MV-4-11 (cell line): ENCODE measurements at regions not wholly inside any gene's neighbourhood (a gene's known extent, or its start where the extent isn't known, plus 50 kb on each side); places are given as distances from the start of the nearest gene placed in this dataset.
A peak's percentile ranks its signal among the peaks of the same experiment; 100 is the strongest.
"Not testable (repeated sequence)": the region's sequence is repeated elsewhere in the genome, so short reads cannot be mapped to it uniquely, and the experiment has no call there.

Source experiments
- DNase-seq: peaks from one replicate; lab custom pipeline; 2025; lab: John Stamatoyannopoulos, UW

DNA sequence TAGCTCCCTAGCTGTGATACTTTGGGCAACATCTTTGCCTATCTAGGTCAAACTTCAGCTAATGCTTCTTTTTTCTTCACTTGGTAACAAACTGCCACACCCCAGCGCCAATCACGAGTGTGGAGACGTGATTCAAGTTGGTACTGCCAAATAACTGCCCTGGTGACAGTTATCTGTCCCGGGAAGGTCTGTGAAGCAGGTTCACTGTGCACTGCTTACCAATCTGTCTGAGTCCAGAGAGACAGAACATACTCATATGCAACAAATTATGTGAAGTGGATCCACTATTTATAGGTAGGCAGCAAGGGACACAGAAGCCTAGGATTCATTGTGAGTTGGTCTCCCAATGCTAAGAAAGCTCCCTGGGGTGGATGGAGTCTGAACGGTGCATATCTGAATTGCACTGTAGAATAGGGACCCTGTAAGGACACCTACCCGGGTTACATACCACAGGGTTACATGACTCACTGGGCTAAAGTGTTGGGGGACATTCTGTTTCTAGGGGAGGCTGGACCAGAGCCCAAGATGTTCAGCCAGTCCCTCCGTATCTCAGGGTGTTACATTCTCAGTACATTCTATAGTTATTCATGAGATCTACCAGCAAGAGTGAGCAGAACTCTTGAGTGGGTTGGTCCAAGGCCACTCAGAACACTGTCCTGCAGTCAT is 95.4 kb upstream of the STC2 start:
- no peak for DNase-seq

DNA sequence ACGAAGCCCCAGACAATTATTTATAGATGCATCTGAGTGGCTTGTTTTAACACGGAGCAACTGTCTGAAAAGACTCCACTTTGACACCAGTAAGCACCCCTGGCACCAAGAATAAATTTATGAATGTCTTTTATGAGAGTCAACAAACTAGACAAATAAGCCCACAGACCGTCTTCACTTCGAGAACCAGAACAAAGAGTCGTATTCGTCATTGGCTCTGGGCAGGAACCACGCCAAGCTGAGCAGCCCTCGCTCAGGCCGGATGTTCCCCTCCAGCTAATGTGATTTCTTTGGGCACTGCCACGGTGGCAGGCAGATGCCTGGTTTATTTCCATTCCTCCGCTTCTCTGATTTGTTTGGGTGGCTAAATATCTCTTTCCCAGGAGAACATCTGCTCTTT is 91.9 kb upstream of the STC2 start:
- DNase-seq, result no peak

DNA sequence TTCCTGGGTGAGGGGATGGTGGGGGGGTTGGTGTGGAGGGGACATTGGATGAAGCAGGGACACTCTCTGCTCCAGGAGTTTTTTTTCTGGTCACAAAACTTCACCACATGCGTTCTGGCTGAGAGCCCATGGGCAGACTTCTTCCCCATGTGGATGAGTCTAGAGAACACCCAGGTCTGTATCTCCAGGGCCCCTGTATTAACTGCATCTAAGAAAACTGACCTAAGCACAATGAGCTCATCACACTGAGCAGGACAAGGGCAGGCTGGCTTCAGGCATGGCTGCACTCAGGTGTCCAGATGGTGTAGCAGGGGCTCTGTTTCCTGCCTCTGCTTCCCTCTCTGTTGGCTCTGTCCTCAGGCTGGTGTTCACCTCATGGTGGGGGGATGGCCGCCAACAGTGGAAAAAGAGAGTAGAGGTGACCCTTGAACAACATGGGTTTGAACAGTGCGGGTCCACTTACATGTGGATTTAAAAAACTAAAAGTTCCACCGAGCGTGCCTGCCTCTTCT is 85.3 kb upstream of the STC2 start:
- no peak for DNase-seq

DNA sequence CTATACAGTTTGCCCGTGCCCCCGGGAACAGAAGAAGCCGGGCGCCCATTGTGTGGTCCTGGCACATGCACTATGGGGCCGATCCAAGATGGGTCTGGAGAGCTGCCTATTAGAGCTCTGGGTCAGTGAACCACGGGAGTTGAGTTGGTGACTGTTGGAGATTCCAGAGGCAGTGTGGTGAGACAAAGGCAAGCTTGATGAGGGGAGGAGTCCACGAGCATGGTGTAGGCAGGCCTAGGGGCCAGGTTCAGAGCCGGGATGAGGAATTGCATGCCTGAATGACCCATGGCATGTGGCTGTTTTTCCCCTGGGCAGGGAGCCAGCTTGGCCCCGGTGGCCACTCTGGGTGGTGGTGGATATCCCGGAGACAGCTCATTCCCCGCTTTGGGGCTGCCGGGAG is 84.4 kb upstream of the STC2 start:
- no peak for DNase-seq

- DNase-seq, result no peak
These were observed 83.8 kb upstream of the STC2 start for GRCh38 chr5:173411791-173412555.

DNA sequence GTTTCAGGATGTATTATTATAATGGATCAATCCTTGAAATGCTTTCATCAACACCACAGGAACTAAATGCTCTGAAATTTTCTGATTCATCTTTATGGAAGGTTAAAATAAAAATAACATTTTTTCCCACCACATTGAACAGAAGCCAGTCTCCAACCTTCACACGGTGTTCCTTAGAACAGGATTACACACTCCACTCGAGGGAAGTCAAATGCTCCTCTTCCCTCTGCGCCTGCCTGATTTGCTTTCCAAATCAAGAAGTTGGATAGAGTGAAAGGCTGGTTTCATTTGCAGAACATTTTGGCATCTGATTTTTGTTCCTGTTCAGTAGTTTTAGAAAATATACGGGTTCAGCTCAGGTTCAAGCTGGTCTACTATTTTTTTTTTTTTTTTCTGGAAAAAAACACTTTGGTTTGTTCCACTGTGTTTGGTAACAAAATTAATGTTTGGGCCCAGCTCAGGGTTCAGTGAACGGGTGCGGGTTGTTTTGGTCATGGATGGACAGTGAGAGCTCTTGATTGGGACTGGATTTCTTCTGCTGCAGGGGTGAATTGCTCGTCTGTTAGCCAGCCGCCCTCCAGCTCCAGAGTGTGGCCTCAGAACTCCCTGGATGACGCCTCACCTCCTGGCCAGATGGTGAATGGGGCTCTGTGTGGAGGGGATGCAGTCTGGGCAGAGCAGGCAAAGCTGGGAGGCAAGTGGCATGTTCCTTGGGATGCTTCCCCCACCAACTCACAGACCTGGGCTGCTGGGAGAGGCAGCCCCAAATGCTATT is 82.4 kb upstream of the STC2 start:
- DNase-seq, result no peak

DNA sequence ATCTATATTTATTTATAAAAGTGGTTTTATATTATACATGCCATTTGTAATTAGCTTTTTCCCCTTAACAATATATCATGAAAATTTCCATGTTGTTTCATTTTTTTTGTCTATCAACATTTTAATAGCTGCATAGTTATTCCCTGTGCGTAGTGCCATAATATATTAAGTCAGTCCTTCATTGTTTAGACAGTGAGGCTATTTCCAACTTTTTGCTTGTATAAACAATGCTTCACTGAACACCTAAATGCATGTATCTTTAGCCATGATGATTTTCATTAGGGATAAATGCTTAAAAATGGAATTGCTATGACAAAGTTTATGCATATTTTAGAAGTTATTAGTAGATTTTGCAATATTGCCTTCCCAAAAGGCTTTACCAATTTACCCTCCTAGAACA is 80.7 kb upstream of the STC2 start:
- DNase-seq, result no peak

- no peak for DNase-seq
These were observed 71.6 kb upstream of the STC2 start for GRCh38 chr5:173399851-173400250.

DNA sequence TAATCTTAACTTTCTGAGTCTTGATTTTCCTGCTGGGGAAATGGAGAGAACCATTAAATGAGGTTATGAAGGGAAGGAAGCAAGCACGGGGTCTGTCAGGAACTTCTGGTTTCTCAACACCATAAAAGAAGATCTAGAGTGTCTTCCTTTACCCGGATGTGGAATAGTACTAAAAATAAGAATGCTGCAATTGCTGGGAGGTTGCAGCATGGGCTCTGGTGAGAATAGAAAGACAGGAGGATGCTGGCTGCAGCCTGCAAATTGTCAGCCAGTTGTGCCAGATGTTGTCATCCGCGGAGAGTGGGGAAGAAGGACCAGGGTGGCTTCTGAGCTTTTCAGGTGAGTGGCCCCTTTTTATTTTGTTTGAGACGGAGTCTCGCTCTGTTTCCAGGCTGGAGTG is 69.3 kb upstream of the STC2 start:
- DNase-seq, result peak; percentile 87

DNA sequence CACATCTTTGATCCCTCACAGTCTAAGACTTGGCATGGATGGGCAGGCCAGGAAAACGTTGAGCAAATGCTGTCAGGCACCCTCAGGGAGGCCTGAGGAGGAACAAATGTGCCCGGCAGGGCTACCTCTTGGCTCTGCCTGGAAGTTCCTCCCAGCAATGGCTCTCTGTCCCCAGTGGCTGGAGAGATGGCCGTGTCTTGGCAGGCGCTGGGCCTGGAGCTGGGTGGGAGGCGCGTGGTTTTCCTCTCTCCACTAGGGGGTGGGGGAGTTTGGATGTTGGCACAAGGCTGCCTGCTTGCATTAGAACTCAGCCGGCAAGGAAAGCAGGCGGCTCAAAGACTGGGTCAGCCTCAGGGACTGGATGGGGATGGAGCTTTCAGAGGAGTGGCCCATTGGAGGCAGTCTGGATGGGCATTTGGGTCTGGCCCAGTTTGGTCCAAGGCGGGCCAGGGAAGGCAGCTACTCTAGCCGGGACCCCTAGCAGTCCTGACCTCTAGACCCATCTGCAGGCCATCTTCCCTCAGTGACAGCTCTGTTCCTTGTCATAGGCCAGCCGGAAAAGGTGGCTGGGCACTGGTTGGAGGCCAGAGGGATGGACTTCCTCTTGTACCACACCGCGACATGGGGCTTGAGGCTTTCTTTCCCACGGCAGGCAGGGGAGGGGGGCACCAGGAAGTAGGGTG is 68.2 kb upstream of the STC2 start:
- DNase-seq, result no peak

GRCh38 chr5:173395933-173396308 is 67.7 kb upstream of the STC2 start:
- DNase-seq, result no peak

GRCh38 chr5:173395257-173395932 is 67.2 kb upstream of the STC2 start:
- DNase-seq, result no peak

DNA sequence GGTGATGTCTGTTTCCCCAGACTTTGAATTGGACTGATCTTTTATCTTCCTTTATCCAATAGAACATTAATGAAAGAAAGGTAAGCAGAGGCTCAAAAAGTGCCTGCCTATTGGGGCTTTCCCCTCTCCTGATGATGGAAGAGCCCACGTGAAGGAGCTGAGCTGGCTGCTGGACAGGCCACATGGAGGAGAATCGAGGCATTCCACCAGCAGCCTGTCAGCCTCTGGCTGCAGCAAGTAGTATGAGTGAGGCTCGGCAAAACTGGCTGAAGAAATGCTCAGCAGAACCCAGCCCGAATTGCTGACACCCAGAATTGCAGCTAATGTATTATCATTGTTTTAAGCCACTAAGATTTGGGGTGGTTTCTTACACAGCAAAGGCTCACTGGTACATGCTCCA is 66.5 kb upstream of the STC2 start:
- DNase-seq, result no peak

DNA sequence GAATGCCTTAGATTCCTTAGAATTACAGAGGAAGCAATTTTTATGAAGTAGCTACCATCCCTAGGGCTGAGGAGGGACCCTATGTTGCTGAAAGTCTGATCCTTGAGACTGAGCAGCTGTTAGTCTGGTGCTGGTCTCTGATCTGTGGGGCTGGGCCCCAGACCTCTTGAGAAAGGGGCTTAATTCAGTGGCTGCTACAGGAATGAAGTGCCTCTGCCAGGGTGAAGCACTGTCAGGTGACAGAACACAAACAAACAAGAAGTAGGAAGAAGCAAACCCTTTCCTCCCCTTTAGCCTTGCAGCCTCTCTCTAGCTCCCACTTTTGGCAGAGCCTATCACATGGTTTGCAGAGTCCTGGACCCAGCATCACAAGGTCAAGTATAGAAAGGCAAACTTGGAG is 64.0 kb upstream of the STC2 start:
- DNase-seq, result no peak

DNA sequence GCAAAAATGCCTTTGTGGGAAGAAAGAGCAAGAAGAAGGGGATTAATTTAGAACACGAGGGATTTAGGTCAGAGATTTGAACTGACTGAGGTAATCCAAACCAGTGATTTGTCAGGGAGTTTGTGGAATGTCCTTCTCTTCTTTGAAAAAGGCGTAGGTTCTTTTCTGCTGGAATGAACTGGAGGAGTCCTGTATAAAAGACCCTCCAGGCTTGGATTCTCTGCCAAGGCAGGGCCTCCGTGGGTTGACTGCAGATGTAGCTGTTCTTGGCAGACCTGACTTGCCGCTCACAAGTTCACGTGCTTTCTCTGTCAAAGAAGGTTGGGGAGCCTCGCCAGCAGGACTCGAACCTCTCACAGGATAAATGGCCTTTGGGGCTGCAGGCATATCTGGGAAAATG is 62.8 kb upstream of the STC2 start:
- no peak for DNase-seq

DNA sequence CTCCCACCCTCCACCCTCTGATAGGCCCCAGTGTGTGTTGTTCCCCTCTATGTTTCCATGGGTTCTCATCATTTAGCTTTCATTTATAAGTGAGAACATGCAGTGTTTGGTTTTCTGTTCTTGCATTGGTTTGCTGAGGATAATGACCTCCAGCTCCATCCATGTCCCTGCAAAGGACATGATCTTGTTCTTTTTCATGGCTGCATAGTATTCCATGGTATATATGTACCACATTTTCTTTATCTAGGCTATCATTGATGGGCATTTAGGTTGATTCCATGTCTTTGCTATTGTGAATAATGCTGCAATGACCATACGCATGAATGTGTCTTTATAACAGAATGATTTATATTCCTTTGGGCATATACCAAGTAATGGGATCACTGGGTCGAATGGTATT is 59.1 kb upstream of the STC2 start:
- not testable (repeated sequence) for DNase-seq

DNA sequence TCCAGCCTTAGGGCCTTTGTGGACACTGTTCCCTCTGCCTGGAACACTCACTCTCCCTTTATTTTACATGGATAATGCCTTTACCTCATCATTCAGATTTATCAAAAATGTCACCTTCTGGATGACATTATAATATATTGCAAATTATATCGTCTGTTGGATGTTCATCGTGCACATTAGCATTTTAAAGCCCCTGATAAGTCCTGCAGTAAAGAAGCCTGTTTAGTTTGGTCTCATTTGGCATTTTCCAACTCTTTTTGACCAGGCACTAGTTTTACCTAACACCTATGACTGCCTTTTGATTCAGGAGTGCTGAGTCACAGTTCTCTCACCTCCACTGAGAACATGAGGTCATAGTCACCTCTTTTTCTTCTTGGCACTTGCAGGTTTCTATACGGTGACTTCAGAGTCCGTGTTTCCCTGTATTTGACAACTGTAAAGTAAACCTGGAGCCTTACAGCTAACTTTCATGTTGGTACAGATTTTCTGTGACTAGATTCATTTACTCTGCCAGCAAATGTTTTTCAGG is 57.7 kb upstream of the STC2 start:
- no peak for DNase-seq

DNA sequence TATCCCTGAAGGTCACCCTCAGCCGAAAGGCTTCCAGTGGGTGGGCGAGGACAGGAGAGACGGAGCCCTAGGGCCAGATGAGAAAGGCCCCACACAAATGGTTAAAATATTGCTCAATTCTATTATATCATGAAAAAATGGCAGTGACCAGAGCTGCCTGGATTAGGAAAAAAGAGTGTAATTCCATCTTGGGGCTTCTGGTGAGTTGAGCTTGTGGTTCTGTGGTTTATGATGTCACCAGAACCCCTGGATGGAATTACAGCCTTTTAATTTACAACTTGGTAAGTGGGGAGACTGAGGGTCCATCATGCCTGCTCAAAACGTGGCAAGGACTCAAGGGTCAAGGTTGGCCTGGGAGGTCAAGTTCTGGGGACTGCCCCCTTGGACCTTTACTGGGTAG is 55.5 kb upstream of the STC2 start:
- DNase-seq, result peak; percentile 45

- DNase-seq, result no peak
These were observed 50.5 kb upstream of the STC2 start for GRCh38 chr5:173378727-173379126.
